SK-N-MC (cell line): ENCODE measurements at regions not wholly inside any gene's neighbourhood (a gene's known extent, or its start where the extent isn't known, plus 50 kb on each side); places are given as distances from the start of the nearest gene placed in this dataset.

Experiments used
- EZH2 ChIP-seq: fragments of 200-600 bp; sonication (generic); IDR thresholded peaks from one replicate; pipeline ENCODE4 v1.6.1; 2017; ENCODE audit warnings: antibody characterized with exemption
- POLR2AphosphoS5 ChIP-seq: IDR thresholded peaks from 2 replicates; pipeline ENCODE4 v1.6.1; 2012; ENCODE audit warnings: mild to moderate bottlenecking, low read depth, low read length, borderline replicate concordance

- TF ChIP-seq EZH2 (no peak), POLR2AphosphoS5 (no peak)
Observed at GRCh38 chr1:222084996-222085395, 343.1 kb upstream of the DUSP10 start.
